HepG2 (cell line): ENCODE measurements at regions not wholly inside any gene's neighbourhood (a gene's known extent, or its start where the extent isn't known, plus 50 kb on each side); places are given as distances from the start of the nearest gene placed in this dataset.

Experiments
- ATAC-seq: fragments of 200-7000 bp; cut with Tn5 transposase; 3 replicates; pipeline ENCODE4 v1.9.1; 2020; ENCODE audit warnings: mild to moderate bottlenecking, moderate library complexity
- BruUV-seq: library from RNA; stranded (reverse); fragments of 400-500 nt; replicated peaks from 2 replicates; lab custom pipeline; 2021; lab: Mats Ljungman, UMichigan
- CTCF ChIA-PET: fragments of 300-600 bp; formaldehyde crosslinking; extraction: SDS; loops from one replicate; lab custom pipeline; 2021; ENCODE audit warnings: low total read pairs, inconsistent platforms, low intra/inter-chr PET ratio; lab: Yijun Ruan, JAX
- POLR2A ChIA-PET: fragments of 350-600 bp; sonication (Branson Sonifier 250); formaldehyde crosslinking; loops from one replicate; lab custom pipeline; 2020; ENCODE audit warnings: antibody characterized with exemption, inconsistent platforms; lab: Yijun Ruan, JAX
- DNase-seq: peaks from one replicate; pipeline ENCODE4 v3.0.0-alpha.2; 2015; ENCODE audit warnings: low spot score
- FAIRE-seq: peaks from 3 replicates; lab custom pipeline; 2011; peaks lifted over from hg19 to GRCh38; lab: Jason Lieb, UNC
- H2AFZ ChIP-seq: one replicate; pipeline ENCODE4 v1.6.1; 2011; ENCODE audit warnings: low read length, inconsistent platforms
- H3K27ac ChIP-seq: fragments of 300-600 bp; 3 replicates; pipeline ENCODE4 v1.8.0; 2011; ENCODE audit warnings: mixed run types, mild to moderate bottlenecking, mixed read lengths, low read length, inconsistent platforms; ENCODE audit not compliant: insufficient read depth; ENCODE audit errors: extremely low read length
- H3K27me3 ChIP-seq, 2 experiments: fragments of 200-600 bp in 1 of 2; 2 replicates in 1 of 2; 3 replicates in 1 of 2; pipeline versions ENCODE4 v1.6.0 to v1.8.0; 2011; ENCODE audit warnings: low read length in 2 of 2, mild to moderate bottlenecking in 2 of 2, moderate library complexity in 2 of 2, inconsistent platforms in 1 of 2; ENCODE audit not compliant: insufficient read depth in 2 of 2, control insufficient read depth in 1 of 2
- H3K36me3 ChIP-seq, 2 experiments: fragments of 200-600 bp in 1 of 2; replicated peaks in 1 of 2; 2 replicates in 1 of 2; 3 replicates in 1 of 2; pipeline versions ENCODE4 v1.5.1 to v1.8.0; 2011; ENCODE audit warnings: low read length in 2 of 2, inconsistent platforms in 1 of 2; ENCODE audit not compliant: insufficient read depth in 2 of 2, control insufficient read depth in 1 of 2
- H3K4me1 ChIP-seq: 2 replicates; pipeline ENCODE4 v1.5.1; 2012; ENCODE audit warnings: low read length, inconsistent platforms; ENCODE audit not compliant: insufficient read depth
- H3K4me2 ChIP-seq: 2 replicates; pipeline ENCODE4 v1.6.0; 2011; ENCODE audit warnings: low read depth, low read length, inconsistent platforms
- H3K4me3 ChIP-seq, 3 experiments: fragments of 200-600 bp in 1 of 3; sonication (generic), shearing (Covaris generic) in 1 of 3; replicated peaks in 1 of 3; 2 replicates each; pipeline ENCODE4 v1.5.1; 2011 to 2016; ENCODE audit warnings: low read length in 3 of 3, inconsistent platforms in 2 of 3, low read depth in 2 of 3, mild to moderate bottlenecking in 2 of 3, control low read depth in 1 of 3, mixed read lengths in 1 of 3; ENCODE audit not compliant: insufficient read depth in 1 of 3
- H3K79me2 ChIP-seq: one replicate; pipeline ENCODE4 v1.6.1; 2011; ENCODE audit warnings: low read length, inconsistent platforms; ENCODE audit not compliant: insufficient read depth
- H3K9ac ChIP-seq: 2 replicates; pipeline ENCODE4 v1.6.0; 2011; ENCODE audit warnings: mild to moderate bottlenecking, low read depth, low read length, inconsistent platforms; ENCODE audit not compliant: insufficient read depth
- H3K9me3 ChIP-seq: 2 replicates; pipeline ENCODE4 v1.5.1; 2012; ENCODE audit warnings: mild to moderate bottlenecking, low read length
- H4K20me1 ChIP-seq: 2 replicates; pipeline ENCODE4 v1.6.0; 2011; ENCODE audit warnings: inconsistent platforms, mild to moderate bottlenecking, low read length, moderate library complexity; ENCODE audit not compliant: insufficient read depth
- GMEB1 ChIP-seq: sonication (generic); formaldehyde crosslinking; IDR thresholded peaks from 2 replicates; pipeline ENCODE4 v1.5.1; 2020; ENCODE audit warnings: missing genetic modification reagents, mild to moderate bottlenecking, borderline replicate concordance
- MEIS1 ChIP-seq: sonication (generic); formaldehyde crosslinking; IDR thresholded peaks from 2 replicates; pipeline ENCODE4 v1.9.0; 2021; ENCODE audit warnings: mild to moderate bottlenecking, missing genetic modification reagents, moderate library complexity, borderline replicate concordance
- SIN3B ChIP-seq: fragments of 150-350 bp; IDR thresholded peaks from 2 replicates; pipeline ENCODE4 v1.6.1; 2014; ENCODE audit warnings: low read length
- ZHX1 ChIP-seq: sonication (generic); formaldehyde crosslinking; IDR thresholded peaks from 2 replicates; pipeline ENCODE4 v1.8.1; 2022; ENCODE audit warnings: low read depth, mild to moderate bottlenecking, missing genetic modification reagents
- ZNF138 ChIP-seq: sonication (generic); formaldehyde crosslinking; IDR thresholded peaks from 2 replicates; pipeline ENCODE4 v1.5.0; 2020; ENCODE audit warnings: mild to moderate bottlenecking, low read depth, missing genetic modification reagents
- ZNF253 ChIP-seq: sonication (generic); formaldehyde crosslinking; IDR thresholded peaks from 2 replicates; pipeline ENCODE4 v1.8.0; 2022; ENCODE audit warnings: mild to moderate bottlenecking, missing genetic modification reagents, borderline replicate concordance
- ZNF451 ChIP-seq: sonication (generic); formaldehyde crosslinking; IDR thresholded peaks from 2 replicates; pipeline ENCODE4 v1.5.0; 2020; ENCODE audit warnings: mild to moderate bottlenecking, missing genetic modification reagents
- ZNF615 ChIP-seq: sonication (generic); formaldehyde crosslinking; IDR thresholded peaks from 2 replicates; pipeline ENCODE4 v1.5.0; 2020; ENCODE audit warnings: mild to moderate bottlenecking, missing genetic modification reagents, borderline replicate concordance
- WGBS: methylation state at CpG from one replicate; pipeline ENCODE4 v1.1.6; 2017; ENCODE audit warnings: low lambda C conversion rate; 5-methylcytosine and 5-hydroxymethylcytosine counted together
- in situ Hi-C: cut with HindIII; loops from 2 replicates; pipeline ENCODE4 v1.10.0; 2017; ENCODE audit warnings: low pct_unique_long_range_greater_than_20kb; ENCODE audit not compliant: extremely low pct_ligation_motif_present
- intact Hi-C: fragments of 100-400 bp; cut with micrococcal nuclease; formaldehyde crosslinking; loops from one replicate; pipeline ENCODE4 v1.10.0; 2022; ENCODE audit not compliant: unreplicated experiment
- TF ChIP-seq, protein P1 (sequence below): sonication (generic); formaldehyde crosslinking; IDR thresholded peaks from 2 replicates; pipeline ENCODE4 v1.9.0; 2022; ENCODE audit warnings: low read depth, missing genetic modification reagents

GRCh38 chr3:159265705-159266104, 463.9 kb downstream of the MFSD1 start:
- FAIRE-seq (no peak), DNase-seq (no peak), ATAC-seq (no peak)
- in situ Hi-C loops, result loop anchor here (5.0 to 25.0 kb wide), 3 partner anchors 319 to 722 kb away; partner anchors contain the start of gene IL12A
- Histone ChIP-seq H3K27me3 (no peaks in the 10 kb centered on the region), H3K4me3 (no peak overlapping the region), H3K9ac (no peak overlapping the region), H3K4me1 (no peaks in the 10 kb centered on the region), H2AFZ (no peak overlapping the region), H3K4me2 (no peak overlapping the region), H3K27ac (no peak overlapping the region), H4K20me1 (no peaks in the 10 kb centered on the region), H3K79me2 (no peaks in the 10 kb centered on the region), H3K9me3 (no peaks in the 10 kb centered on the region), H3K36me3 (no peaks in the 10 kb centered on the region)
- ChIA-PET CTCF (no interaction called here), POLR2A (no interaction called here)
- intact Hi-C loops, result no loop called here
- TF ChIP-seq ZNF253, result no peak
- TF ChIP-seq ZNF615 (CRISPR knock-in tag), result no peak
- TF ChIP-seq ZNF451 (CRISPR knock-in tag), result no peak
- no peak for TF ChIP-seq SIN3B
- TF ChIP-seq ZNF138, result no peak
- 4% methylated on average over 2 of the region's 2 CpGs for WGBS
- no TSS peak for BruUV-seq

DNA sequence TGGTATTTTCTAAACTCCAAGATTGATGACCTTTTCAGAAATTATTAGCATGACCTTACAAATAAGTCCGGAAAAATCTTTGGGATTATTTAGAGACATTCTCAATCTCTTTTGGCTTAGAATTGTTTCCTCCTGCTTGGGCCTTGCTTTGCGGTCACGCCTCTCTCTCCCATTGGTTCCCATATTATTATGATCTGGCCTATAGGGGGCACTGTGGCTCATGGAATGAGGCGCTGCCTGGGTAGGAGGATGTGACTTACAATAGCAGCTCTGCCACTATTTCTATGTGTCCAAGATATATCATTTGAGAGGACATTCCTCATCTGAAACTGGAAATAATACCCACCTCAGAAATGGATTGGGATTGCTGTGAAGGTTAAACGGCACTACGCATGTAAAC, 464.9 kb downstream of the MFSD1 start:
- H3K9me3 ChIP-seq, result no peaks in the 10 kb centered on the region
- BruUV-seq, result no TSS peak
- no peak overlapping the region for H3K4me2 ChIP-seq
- H3K27me3 ChIP-seq, result no peaks in the 10 kb centered on the region
- no peaks in the 10 kb centered on the region for H3K4me1 ChIP-seq
- H3K27ac ChIP-seq, result no peak overlapping the region
- H3K9ac ChIP-seq, result no peak overlapping the region
- POLR2A ChIA-PET, result no interaction called here
- 34% methylated on average over 6 of the region's 6 CpGs for WGBS
- CTCF ChIA-PET, result interaction anchor here (1.5 kb wide), 1 partner anchor 538 kb away, joined by 3 read pairs; no protein-coding TSS in a partner anchor
- no peaks in the 10 kb centered on the region for H4K20me1 ChIP-seq
- no peaks in the 10 kb centered on the region for H3K36me3 ChIP-seq
- ATAC-seq (peak; percentile 69), DNase-seq (peak; percentile 23), FAIRE-seq (no peak)
- H2AFZ ChIP-seq, result no peak overlapping the region
- H3K79me2 ChIP-seq, result no peaks in the 10 kb centered on the region
- in situ Hi-C loops (loop anchor here (5.0 to 25.0 kb wide), 3 partner anchors 318 to 721 kb away; partner anchors contain the start of gene IL12A), intact Hi-C loops (no loop called here)
- H3K4me3 ChIP-seq, result no peak overlapping the region
- TF ChIP-seq, protein P1, sequence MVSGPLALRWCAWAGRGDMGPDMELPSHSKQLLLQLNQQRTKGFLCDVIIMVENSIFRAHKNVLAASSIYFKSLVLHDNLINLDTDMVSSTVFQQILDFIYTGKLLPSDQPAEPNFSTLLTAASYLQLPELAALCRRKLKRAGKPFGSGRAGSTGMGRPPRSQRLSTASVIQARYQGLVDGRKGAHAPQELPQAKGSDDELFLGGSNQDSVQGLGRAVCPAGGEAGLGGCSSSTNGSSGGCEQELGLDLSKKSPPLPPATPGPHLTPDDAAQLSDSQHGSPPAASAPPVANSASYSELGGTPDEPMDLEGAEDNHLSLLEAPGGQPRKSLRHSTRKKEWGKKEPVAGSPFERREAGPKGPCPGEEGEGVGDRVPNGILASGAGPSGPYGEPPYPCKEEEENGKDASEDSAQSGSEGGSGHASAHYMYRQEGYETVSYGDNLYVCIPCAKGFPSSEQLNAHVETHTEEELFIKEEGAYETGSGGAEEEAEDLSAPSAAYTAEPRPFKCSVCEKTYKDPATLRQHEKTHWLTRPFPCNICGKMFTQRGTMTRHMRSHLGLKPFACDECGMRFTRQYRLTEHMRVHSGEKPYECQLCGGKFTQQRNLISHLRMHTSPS (CRISPR knock-in tag), result no peak
- no peak for TF ChIP-seq GMEB1 (CRISPR knock-in tag)
- TF ChIP-seq MEIS1 (CRISPR knock-in tag), result no peak
- no peak for TF ChIP-seq ZHX1 (CRISPR knock-in tag)
